ENCODE measurements at regions not wholly inside any gene's neighbourhood (a gene's known extent, or its start where the extent isn't known, plus 50 kb on each side); places are given as distances from the start of the nearest gene placed in this dataset.

GRCh38 chr5:165607026-165607425 lies 2101.6 kb downstream of the MAT2B start:
- no peak for FAIRE-seq
- DNase-seq (ENCODE audit: low spot score in 2 of 2): no peak

- FAIRE-seq (peak; percentile 28), DNase-seq (ENCODE audit: low spot score in 2 of 2) (no peak)
Measured at GRCh38 chr5:165609871-165610270, 2104.5 kb downstream of the MAT2B start.

- DNase-seq (ENCODE audit: low spot score in 2 of 2) (no peak), FAIRE-seq (no peak)
Measured at GRCh38 chr5:165616490-165617405, 2111.3 kb downstream of the MAT2B start.

DNA sequence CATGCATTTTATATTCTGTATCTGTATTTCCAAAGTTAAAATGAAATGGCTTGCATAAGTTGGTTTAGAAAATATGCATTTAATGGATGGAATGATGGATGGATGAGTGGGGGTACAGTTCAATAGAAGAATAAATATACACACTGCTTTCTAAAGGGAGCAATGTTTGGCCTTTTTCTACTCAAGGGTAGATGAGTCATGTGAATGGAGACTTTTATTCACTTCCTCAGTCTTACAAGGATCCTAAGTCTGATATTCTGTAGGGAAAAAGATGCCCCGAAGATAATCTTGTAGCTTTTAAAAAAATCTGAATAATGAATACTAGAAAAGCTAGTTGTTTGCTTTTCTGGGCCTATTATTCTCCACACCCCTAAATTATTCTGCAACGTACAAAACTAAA lies 2112.1 kb downstream of the MAT2B start:
- no peak for DNase-seq (ENCODE audit: low spot score in 2 of 2)
- FAIRE-seq: no peak

- FAIRE-seq (no peak), DNase-seq (ENCODE audit: low spot score in 2 of 2) (no peak)
Measured at GRCh38 chr5:165620394-165620793, 2115.0 kb downstream of the MAT2B start.

DNA sequence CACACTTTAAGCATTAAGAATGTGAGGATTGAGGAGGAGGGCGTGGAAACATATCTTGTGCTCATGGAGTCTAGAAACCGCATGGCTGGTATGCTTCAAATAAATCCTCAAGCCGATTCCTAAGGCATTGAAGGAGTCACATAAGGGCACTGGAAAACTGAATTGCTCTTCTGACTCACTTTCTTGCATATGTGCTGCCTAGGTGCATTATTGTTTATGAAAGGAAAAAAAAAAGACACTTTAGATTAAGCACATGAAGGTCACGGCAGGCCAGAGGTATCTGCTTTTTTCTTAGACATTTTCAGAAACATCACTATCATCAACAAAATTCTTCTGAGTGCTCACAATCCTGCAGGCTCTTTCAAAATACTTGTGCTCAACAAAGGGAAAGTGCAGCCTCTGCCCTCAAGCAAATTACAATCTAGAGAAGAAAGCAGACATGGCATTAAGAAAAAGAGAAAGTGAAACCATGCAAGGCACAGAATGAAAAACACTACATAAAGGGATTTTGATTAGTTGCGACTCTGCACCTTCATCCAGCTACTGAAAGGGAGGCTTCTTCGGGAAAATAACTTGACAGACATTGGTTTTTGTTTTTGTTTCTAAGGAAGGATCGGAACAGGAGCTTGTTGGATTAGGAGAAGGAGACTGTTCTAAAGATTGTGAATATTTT lies 2117.6 kb downstream of the MAT2B start:
- DNase-seq (ENCODE audit: low spot score in 2 of 2): no peak
- FAIRE-seq: no peak

DNA sequence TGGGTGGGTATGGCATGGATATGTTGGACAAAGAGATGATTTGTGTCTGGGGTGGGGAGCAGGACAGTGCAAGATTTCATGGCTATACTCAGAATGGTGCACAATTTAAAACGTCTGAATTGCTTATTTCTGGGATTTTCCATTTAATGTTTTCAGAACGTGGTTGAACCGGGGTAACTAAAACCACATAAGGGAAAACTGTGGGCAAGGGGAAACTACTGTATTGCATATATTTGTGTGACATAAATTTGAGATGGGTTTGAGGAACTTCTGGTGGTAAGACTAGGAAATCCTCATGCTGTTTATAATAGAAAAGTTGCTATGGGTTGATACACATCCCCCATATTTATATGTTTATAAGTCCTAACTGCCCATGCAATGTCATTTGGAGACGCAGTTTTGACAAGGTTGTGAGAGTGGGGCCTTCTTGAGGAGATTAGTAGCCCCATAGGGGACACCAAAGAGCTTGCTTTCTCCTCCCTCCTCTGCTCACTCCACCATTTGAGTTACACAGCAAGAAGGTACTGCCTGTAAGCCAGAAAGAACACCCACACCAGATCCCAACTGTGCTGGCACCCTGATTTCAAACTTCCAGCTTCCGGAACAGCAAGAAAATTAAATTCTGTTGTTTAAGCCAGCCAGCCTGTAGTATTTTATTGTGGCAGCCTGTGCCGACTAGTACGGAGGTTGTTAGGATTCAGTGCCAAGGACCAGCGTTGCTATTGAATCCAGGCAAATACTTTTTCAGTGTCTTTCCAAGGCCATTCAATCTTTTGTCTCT lies 2118.9 kb downstream of the MAT2B start:
- DNase-seq (ENCODE audit: low spot score in 2 of 2): no peak
- FAIRE-seq: no peak

DNA sequence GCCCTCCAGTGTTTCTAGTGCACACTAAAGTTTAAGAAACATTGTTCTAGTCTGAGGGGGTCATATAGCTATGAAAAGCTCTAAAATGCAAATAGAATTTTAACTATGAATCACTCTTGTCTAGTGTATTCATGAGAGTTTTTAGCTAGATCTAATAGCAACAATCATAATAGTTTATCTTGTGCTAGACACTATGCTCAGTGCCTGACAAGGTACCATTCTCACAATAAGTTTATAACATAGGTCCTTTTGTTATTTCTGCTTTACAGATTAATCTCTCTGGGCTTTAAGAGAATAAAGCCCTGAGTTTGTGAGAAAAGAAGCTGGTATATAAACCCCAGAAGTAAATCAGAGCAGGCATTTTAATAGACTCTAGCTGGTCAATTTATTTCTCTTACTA lies 2120.7 kb downstream of the MAT2B start:
- FAIRE-seq (no peak), DNase-seq (ENCODE audit: low spot score in 2 of 2) (no peak)

DNA sequence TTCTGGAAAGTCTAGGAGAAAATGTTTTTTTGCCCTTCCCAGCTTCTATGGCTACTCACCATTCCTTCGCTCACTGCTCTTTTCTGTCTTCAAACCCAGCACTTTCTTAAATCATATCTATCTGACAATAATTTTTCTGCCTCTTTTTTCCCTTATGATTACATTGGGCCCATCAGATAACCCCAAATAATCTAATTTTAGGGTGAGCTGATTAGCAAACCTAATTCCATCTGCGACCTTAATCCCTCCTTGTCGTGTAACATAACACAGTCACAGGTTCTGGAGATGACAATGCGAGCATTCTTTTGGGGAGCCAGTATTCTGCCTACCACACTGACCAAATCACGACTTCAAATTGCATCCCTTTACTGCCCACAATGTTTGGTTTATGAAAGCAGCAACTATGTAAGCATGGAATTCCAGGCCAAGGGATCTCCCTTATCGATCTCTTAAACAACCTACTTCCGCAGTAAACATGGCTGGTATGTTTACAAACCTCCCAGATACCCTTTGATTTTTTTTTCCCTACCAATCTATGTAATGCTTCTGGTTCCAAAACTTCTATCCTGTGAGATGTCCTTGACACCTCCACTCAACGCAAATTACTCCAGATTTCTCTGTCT lies 2122.2 kb downstream of the MAT2B start:
- DNase-seq (ENCODE audit: low spot score in 2 of 2) (no peak), FAIRE-seq (no peak)

DNA sequence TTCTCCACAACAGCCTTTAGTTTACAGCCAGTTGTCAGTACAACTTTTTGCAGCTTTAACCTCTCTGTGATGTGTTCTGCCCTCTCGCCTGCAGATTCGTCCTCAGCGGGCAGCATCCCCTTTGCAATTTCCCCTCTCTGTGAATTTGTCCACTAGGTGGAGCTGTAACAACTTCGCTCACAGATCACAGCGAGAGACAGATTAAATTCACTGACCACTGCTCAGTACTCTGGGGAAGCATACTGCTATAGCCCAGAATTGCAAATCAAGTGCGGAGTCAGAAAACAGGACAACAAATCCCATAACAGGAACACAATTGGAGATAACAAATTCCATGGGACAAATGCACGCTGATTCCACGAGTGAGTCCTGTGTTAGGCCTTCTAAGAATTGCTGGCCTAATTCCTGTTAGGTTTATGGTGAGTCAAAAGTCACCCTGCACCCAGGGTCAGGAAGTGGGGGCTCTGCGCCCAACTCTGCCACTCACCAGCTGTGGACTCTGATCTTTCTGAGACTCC lies 2124.9 kb downstream of the MAT2B start:
- peak in 1 of 2 donors; percentile 27 for DNase-seq (ENCODE audit: low spot score in 2 of 2)
- peak; percentile 24 for FAIRE-seq

- no peak for FAIRE-seq
- no peak for DNase-seq (ENCODE audit: low spot score in 2 of 2)
Measured at GRCh38 chr5:165631235-165631634, 2125.8 kb downstream of the MAT2B start.

GRCh38 chr5:165642366-165642765 lies 2136.9 kb downstream of the MAT2B start:
- no peak for FAIRE-seq
- DNase-seq (ENCODE audit: low spot score in 2 of 2): no peak

GRCh38 chr5:165665735-165666400 lies 2160.4 kb downstream of the MAT2B start:
- no peak for DNase-seq (ENCODE audit: low spot score in 2 of 2)
- FAIRE-seq: no peak

GRCh38 chr5:165673499-165673898 lies 2168.1 kb downstream of the MAT2B start:
- FAIRE-seq: no peak
- DNase-seq (ENCODE audit: low spot score in 2 of 2): no peak

GRCh38 chr5:165695796-165696195 lies 2190.4 kb downstream of the MAT2B start:
- no peak for FAIRE-seq
- DNase-seq (ENCODE audit: low spot score in 2 of 2): no peak

DNA sequence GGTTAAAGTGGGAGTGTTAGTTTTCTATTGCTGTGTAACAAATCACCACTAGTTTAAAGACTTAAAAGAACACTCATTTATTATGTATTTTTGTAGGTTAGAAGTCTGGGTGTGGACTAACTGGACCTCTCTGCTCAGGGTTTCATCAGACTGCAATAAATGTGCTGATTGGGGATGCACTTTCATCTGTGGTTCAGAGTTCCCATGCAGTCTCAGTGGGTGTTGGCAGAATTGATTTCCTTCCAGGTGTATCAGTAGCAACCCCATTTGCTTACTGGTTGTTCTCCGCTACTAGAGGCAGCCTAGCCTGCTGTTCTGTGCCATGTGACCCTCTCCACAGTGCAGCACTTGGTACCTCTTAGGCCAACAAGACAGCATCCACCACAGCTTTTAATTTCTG lies 2200.5 kb downstream of the MAT2B start:
- DNase-seq (ENCODE audit: low spot score in 2 of 2): no peak
- FAIRE-seq: no peak

- DNase-seq (ENCODE audit: low spot score in 2 of 2) (no peak), FAIRE-seq (no peak)
Measured at GRCh38 chr5:165712011-165712410, 2206.6 kb downstream of the MAT2B start.

DNA sequence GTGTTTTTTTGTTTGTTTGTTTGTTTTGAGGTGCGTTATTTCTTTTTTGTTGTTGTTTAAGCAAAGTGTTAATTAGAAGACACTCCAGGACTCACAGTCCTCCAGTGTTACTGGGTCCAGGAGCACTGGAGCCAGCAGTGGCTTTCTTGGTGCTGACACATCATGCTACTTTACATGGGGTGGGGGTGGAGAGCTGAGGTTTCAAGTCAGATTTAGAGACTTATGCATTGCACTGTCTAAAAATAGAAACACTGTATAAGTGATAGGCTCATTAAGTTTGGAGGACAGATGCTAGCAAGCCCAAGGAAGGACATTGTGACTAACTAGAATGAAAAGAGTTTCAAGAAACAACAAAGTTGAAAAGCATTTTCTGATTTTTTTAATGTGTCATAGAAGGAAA lies 2209.2 kb downstream of the MAT2B start:
- no peak for DNase-seq (ENCODE audit: low spot score in 2 of 2)

DNA sequence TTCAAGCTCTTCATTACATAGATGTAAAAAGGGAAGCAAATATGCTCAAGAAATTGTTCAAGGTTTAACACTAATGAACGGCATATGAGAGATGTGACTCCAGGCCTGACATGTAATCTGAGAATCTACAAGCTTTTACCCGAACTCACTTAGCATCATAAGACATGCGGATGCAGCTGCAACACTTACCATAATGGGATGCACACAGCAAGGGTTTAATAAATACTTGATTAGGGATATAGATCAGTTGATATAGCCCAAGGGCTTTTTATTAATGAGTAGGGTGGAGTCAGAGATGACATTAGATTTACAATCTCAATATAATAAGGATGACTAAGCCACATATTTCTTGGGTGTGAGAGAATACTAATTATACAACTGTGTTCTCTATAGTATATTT lies 2215.5 kb downstream of the MAT2B start:
- no peak for FAIRE-seq
- DNase-seq (ENCODE audit: low spot score in 2 of 2): no peak

More for the DNA sequence above, 2209.2 kb downstream of the MAT2B start:
- FAIRE-seq: no peak

- DNase-seq (ENCODE audit: low spot score in 2 of 2) (no peak), FAIRE-seq (no peak)
Measured at GRCh38 chr5:165722401-165722800, 2217.0 kb downstream of the MAT2B start.

Measured in frontal cortex (tissue), 3 donors.